ENCODE measurements at regions not wholly inside any gene's neighbourhood (a gene's known extent, or its start where the extent isn't known, plus 50 kb on each side); places are given as distances from the start of the nearest gene placed in this dataset.

DNA sequence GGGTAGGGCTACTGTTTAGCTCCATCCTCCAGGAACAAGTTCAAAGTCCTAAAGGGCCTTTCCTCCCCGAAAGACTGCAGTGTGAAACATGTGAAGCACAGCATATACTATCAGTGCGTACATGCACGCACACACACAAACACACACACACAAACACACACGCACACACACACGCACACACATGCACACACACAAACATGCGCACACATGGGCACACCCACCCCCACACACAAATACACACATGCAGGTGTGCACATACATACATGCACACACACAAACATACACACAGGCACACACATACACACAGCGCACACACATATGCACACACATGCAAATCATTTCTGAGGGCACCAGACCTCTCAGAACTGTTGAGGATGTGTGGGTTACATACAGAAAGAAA, 382.0 kb upstream of the CDH4 start:
- no peak for DNase-seq (ENCODE audit: low read depth, low spot score)
- H3K4me3 ChIP-seq (ENCODE audit: low read depth, low read length) = no peak overlapping the region
- in situ Hi-C loops (cut with HindIII; ENCODE audit: low sequenced_read_pairs) = no loop called here
- no peak for TF ChIP-seq CTCF (IDR thresholded peaks at IDR 0.05; ENCODE audit: low read depth, low read length)

- no peak overlapping the region for H3K4me3 ChIP-seq (ENCODE audit: low read depth, low read length)
- no peak for DNase-seq (ENCODE audit: low read depth, low spot score)
- in situ Hi-C loops (cut with HindIII; ENCODE audit: low sequenced_read_pairs) = no loop called here
- TF ChIP-seq CTCF (IDR thresholded peaks at IDR 0.05; ENCODE audit: low read depth, low read length) = no peak
Measured at GRCh38 chr20:60872224-60872623, 379.8 kb upstream of the CDH4 start.

DNA sequence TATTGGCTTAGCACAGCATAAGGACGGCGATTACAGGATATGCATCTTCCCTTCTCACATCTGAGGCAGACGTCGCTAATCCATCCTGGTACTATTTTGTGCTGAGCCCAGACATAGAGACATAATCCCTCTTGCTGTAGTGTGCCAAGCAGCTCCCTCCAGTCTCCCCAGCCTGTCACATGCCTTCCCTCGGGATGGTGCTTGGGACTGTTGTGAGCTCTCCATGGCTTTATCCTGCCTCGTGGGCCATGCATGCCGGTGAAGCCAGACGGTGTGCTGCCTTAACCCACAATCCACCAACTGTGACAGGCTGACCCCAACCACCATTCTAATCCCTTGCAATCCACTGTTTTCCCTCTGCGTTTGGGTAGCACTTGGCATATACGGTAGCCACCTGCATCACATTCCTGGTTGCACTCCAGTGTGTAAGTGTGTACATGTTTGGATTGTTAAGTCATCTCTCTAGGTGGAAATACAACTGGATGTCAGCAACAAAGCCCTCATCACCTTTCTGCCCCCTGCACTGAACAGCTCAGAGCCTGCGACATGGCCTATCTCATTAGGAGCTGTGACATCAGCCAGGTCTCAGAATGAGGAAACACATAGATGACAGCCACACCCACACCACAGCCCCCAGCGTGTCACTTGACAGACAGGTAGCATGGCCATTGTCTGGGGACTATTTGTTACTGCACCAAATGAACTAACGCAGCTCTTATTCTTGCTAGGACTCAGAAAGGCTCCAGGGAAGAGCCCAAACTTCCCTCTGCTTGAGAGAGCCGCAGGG, 374.8 kb upstream of the CDH4 start:
- in situ Hi-C loops (cut with HindIII; ENCODE audit: low sequenced_read_pairs) = no loop called here
- H3K4me3 ChIP-seq (ENCODE audit: low read depth, low read length) = no peak overlapping the region
- DNase-seq (ENCODE audit: low read depth, low spot score) = no peak
- no peak for TF ChIP-seq CTCF (IDR thresholded peaks at IDR 0.05; ENCODE audit: low read depth, low read length)

DNA sequence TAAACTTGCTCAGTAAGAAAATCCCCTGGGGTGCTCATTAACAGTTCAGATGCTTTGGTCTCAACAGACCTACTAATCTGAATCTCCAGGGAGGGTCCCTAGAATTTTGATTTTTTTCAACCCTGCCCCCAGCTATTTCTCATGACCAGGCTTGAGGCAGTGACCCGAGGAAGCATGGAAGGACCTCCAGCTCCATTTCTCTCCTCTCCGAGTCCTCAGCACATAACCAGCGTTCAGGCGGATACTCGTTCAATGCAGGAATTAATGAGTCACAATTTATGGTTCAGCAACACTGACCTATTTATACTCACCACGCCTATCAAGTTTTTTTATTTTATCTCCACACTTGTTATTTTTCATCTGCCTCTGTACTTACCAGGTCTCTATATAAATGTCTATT, 369.2 kb upstream of the CDH4 start:
- no peak overlapping the region for H3K4me3 ChIP-seq (ENCODE audit: low read depth, low read length)
- in situ Hi-C loops (cut with HindIII; ENCODE audit: low sequenced_read_pairs) = no loop called here
- no peak for TF ChIP-seq CTCF (IDR thresholded peaks at IDR 0.05; ENCODE audit: low read depth, low read length)
- DNase-seq (ENCODE audit: low read depth, low spot score) = no peak

DNA sequence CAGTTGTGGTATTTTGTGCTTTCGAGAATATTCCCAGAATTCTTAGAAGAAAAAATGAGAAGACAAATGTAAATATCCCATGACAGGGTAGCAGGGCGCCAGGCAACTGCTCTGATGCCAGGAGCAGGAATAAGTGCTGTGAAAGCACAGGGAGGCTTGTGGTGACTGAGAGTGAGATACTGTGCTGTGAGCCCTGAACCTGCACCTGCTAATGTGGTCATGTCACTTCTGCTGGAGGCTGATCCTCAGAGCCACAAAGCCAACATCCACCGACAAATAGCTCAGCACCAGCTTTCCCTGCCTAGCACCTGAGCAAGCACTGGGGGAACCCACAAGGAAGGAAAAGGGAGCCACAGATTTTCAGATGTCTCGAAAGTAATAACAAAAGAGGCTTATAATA, 368.6 kb upstream of the CDH4 start:
- DNase-seq (ENCODE audit: low read depth, low spot score) = no peak
- no peak overlapping the region for H3K4me3 ChIP-seq (ENCODE audit: low read depth, low read length)
- in situ Hi-C loops (cut with HindIII; ENCODE audit: low sequenced_read_pairs) = no loop called here
- TF ChIP-seq CTCF (IDR thresholded peaks at IDR 0.05; ENCODE audit: low read depth, low read length) = no peak

DNA sequence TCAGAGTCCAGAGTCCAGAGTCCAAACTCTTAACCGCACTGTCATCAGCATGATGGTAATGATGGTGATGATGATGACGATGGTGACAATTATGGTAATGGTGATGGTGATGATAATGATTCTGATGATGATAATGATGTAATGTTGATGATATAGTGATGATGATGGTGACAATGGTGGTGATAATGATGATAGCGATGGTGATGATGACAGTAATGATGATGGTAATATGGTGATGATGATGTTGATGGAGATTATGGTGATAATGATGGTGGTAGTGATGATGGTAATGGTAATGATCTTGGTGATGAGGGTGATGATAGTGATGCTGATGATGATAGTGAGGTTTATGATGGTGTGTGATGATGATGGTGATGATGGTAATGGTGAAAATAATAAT, 367.8 kb upstream of the CDH4 start:
- in situ Hi-C loops (cut with HindIII; ENCODE audit: low sequenced_read_pairs) = no loop called here
- no peak for TF ChIP-seq CTCF (IDR thresholded peaks at IDR 0.05; ENCODE audit: low read depth, low read length)
- no peak overlapping the region for H3K4me3 ChIP-seq (ENCODE audit: low read depth, low read length)
- DNase-seq (ENCODE audit: low read depth, low spot score) = no peak
